ENCODE measurements at regions not wholly inside any gene's neighbourhood (a gene's known extent, or its start where the extent isn't known, plus 50 kb on each side); places are given as distances from the start of the nearest gene placed in this dataset.

DNA sequence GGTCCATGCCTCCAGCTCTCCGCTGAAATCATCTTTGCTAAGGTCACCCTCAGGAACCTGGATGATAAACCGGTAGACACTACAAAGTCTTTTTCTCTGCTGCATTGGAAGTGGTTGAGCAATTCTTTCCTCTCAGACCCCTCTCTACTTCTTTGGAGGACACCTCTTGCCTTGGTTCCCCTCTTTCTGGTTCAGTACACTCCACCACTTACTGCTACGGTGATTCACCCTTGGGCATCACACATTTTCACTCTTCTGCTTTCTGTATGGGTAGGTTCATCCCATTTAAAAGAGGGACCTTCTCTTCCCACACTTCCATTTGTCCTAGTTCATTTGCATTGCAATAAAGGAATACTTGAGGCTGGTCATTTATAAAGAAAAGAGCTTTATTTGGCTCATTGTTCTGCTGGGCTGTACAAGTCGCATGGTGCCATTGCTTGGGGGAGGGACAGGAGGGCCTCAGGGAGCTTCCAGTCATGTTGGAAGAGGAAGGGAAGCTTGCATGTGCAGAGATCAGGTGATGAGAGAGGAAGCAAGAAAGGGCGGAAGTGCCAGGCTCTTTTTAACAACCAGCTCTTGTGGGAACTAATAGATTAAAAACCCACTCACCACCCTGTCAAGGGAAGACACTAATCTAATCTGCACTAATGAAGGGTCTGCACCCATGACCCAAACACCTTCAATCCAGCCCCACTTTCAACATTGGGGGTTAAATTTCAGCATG, 149.7 kb upstream of the TMEM170B start:
- WGBS: 97% methylated on average over 5 of the region's 5 CpGs
- Histone ChIP-seq H3K27me3 (ENCODE audit: control insufficient read depth in 2 of 2, insufficient read depth in 1 of 2, low read length in 1 of 2) (no peaks in the 10 kb centered on the region), H3K27ac (ENCODE audit: low read depth in 1 of 2, low read length in 1 of 2) (no peak overlapping the region), H3K4me1 (ENCODE audit: control insufficient read depth in 2 of 2, insufficient read depth in 2 of 2, low read length in 2 of 2) (peaks cover 0 to 3% of the 10 kb centered on the region in 2 donors), H3K9me3 (ENCODE audit: control insufficient read depth in 2 of 2, insufficient read depth in 1 of 2, low read length in 1 of 2) (no peaks in the 10 kb centered on the region), H3K36me3 (ENCODE audit: control insufficient read depth in 2 of 2, insufficient read depth in 2 of 2, low read length in 1 of 2) (no peaks in the 10 kb centered on the region), H3K4me3 (ENCODE audit: low read length in 2 of 2) (no peak overlapping the region)
- no peak for DNase-seq (ENCODE audit: low read depth in 6 of 9, low spot score in 9 of 9)

GRCh38 chr6:11386726-11387125, 150.8 kb upstream of the TMEM170B start:
- Histone ChIP-seq H3K27me3 (ENCODE audit: control insufficient read depth in 2 of 2, insufficient read depth in 1 of 2, low read length in 1 of 2) (no peaks in the 10 kb centered on the region), H3K4me3 (ENCODE audit: low read length in 2 of 2) (no peak overlapping the region), H3K9me3 (ENCODE audit: control insufficient read depth in 2 of 2, insufficient read depth in 1 of 2, low read length in 1 of 2) (no peaks in the 10 kb centered on the region), H3K4me1 (ENCODE audit: control insufficient read depth in 2 of 2, insufficient read depth in 2 of 2, low read length in 2 of 2) (peaks cover 0 to 13% of the 10 kb centered on the region in 2 donors), H3K27ac (ENCODE audit: low read depth in 1 of 2, low read length in 1 of 2) (no peak overlapping the region), H3K36me3 (ENCODE audit: control insufficient read depth in 2 of 2, insufficient read depth in 2 of 2, low read length in 1 of 2) (no peaks in the 10 kb centered on the region)
- WGBS: 91% methylated on average over 2 of the region's 2 CpGs
- DNase-seq (ENCODE audit: low read depth in 6 of 9, low spot score in 9 of 9): no peak

DNA sequence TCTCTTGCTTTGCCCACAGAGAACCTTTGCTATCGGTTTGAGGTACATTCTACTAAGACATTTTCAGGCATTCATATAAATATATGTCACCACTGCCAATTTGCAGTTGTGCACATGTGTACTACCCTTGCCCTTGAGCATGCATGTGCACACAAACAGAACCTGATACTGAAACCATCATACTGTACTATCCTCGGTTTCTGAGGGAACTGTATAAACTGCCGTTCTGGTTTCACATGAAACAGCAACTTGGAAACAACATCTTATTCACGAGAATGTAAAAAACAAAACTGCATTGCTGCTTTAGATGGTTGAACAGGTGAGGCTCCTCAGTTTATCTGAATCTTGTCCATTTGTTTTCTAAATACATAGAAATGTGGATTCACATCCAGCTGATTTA, 151.2 kb upstream of the TMEM170B start:
- 92% methylated on average over 4 of the region's 4 CpGs for WGBS
- peaks cover 0 to 16% of the 10 kb centered on the region in 2 donors for H3K4me1 ChIP-seq (ENCODE audit: control insufficient read depth in 2 of 2, insufficient read depth in 2 of 2, low read length in 2 of 2)
- H3K9me3 ChIP-seq (ENCODE audit: control insufficient read depth in 2 of 2, insufficient read depth in 1 of 2, low read length in 1 of 2): no peaks in the 10 kb centered on the region
- no peaks in the 10 kb centered on the region for H3K27me3 ChIP-seq (ENCODE audit: control insufficient read depth in 2 of 2, insufficient read depth in 1 of 2, low read length in 1 of 2)
- no peak overlapping the region for H3K4me3 ChIP-seq (ENCODE audit: low read length in 2 of 2)
- H3K27ac ChIP-seq (ENCODE audit: low read depth in 1 of 2, low read length in 1 of 2): no peak overlapping the region
- H3K36me3 ChIP-seq (ENCODE audit: control insufficient read depth in 2 of 2, insufficient read depth in 2 of 2, low read length in 1 of 2): no peaks in the 10 kb centered on the region
- DNase-seq (ENCODE audit: low read depth in 6 of 9, low spot score in 9 of 9): peak in 1 of 9 donors; percentile 19

GRCh38 chr6:11384531-11385309, 152.3 kb upstream of the NEDD9 start:
- peaks cover 9 to 26% of the 10 kb centered on the region in 2 donors for H3K4me1 ChIP-seq (ENCODE audit: control insufficient read depth in 2 of 2, insufficient read depth in 2 of 2, low read length in 2 of 2)
- 90% methylated on average over 7 of the region's 7 CpGs for WGBS
- DNase-seq (ENCODE audit: low read depth in 6 of 9, low spot score in 9 of 9): no peak

GRCh38 chr6:11381801-11382513, 149.5 kb upstream of the NEDD9 start:
- H3K9me3 ChIP-seq (ENCODE audit: control insufficient read depth in 2 of 2, insufficient read depth in 1 of 2, low read length in 1 of 2): no peaks in the 10 kb centered on the region
- peak overlapping the region; percentile 88 to 98 for H3K27ac ChIP-seq (ENCODE audit: low read depth in 1 of 2, low read length in 1 of 2)
- peaks cover 4 to 9% of the 10 kb centered on the region in 2 donors for H3K36me3 ChIP-seq (ENCODE audit: control insufficient read depth in 2 of 2, insufficient read depth in 2 of 2, low read length in 1 of 2)
- H3K27me3 ChIP-seq (ENCODE audit: control insufficient read depth in 2 of 2, insufficient read depth in 1 of 2, low read length in 1 of 2): no peaks in the 10 kb centered on the region
- peak overlapping the region; percentile 48 to 57 for H3K4me3 ChIP-seq (ENCODE audit: low read length in 2 of 2)
- WGBS: 6% methylated on average over 13 of the region's 13 CpGs
- peaks cover 9 to 26% of the 10 kb centered on the region in 2 donors for H3K4me1 ChIP-seq (ENCODE audit: control insufficient read depth in 2 of 2, insufficient read depth in 2 of 2, low read length in 2 of 2)
- peak; percentile 63 to 93 (median 78) for DNase-seq (ENCODE audit: low read depth in 6 of 9, low spot score in 9 of 9)

More at GRCh38 chr6:11384531-11385309, 152.3 kb upstream of the NEDD9 start:
- Histone ChIP-seq H3K9me3 (ENCODE audit: control insufficient read depth in 2 of 2, insufficient read depth in 1 of 2, low read length in 1 of 2) (no peaks in the 10 kb centered on the region), H3K36me3 (ENCODE audit: control insufficient read depth in 2 of 2, insufficient read depth in 2 of 2, low read length in 1 of 2) (peaks cover 0 to 5% of the 10 kb centered on the region in 2 donors), H3K4me3 (ENCODE audit: low read length in 2 of 2) (no peak overlapping the region), H3K27ac (ENCODE audit: low read depth in 1 of 2, low read length in 1 of 2) (no peak overlapping the region), H3K27me3 (ENCODE audit: control insufficient read depth in 2 of 2, insufficient read depth in 1 of 2, low read length in 1 of 2) (no peaks in the 10 kb centered on the region)

GRCh38 chr6:11380969-11381744, 148.7 kb upstream of the NEDD9 start:
- Histone ChIP-seq H3K36me3 (ENCODE audit: control insufficient read depth in 2 of 2, insufficient read depth in 2 of 2, low read length in 1 of 2) (peaks cover 4 to 9% of the 10 kb centered on the region in 2 donors), H3K4me1 (ENCODE audit: control insufficient read depth in 2 of 2, insufficient read depth in 2 of 2, low read length in 2 of 2) (peaks cover 9 to 26% of the 10 kb centered on the region in 2 donors), H3K4me3 (ENCODE audit: low read length in 2 of 2) (peak overlapping the region; percentile 48 to 57), H3K27me3 (ENCODE audit: control insufficient read depth in 2 of 2, insufficient read depth in 1 of 2, low read length in 1 of 2) (no peaks in the 10 kb centered on the region), H3K27ac (ENCODE audit: low read depth in 1 of 2, low read length in 1 of 2) (peak overlapping the region; percentile 88 to 98), H3K9me3 (ENCODE audit: control insufficient read depth in 2 of 2, insufficient read depth in 1 of 2, low read length in 1 of 2) (no peaks in the 10 kb centered on the region)
- WGBS: 91% methylated on average over 12 of the region's 12 CpGs
- peak in 1 of 9 donors; percentile 18 for DNase-seq (ENCODE audit: low read depth in 6 of 9, low spot score in 9 of 9)

- no peak for DNase-seq (ENCODE audit: low read depth in 6 of 9, low spot score in 9 of 9)
- WGBS: 81% methylated on average over 7 of the region's 7 CpGs
- Histone ChIP-seq H3K4me3 (ENCODE audit: low read length in 2 of 2) (no peak overlapping the region), H3K36me3 (ENCODE audit: control insufficient read depth in 2 of 2, insufficient read depth in 2 of 2, low read length in 1 of 2) (peaks cover 4 to 9% of the 10 kb centered on the region in 2 donors), H3K4me1 (ENCODE audit: control insufficient read depth in 2 of 2, insufficient read depth in 2 of 2, low read length in 2 of 2) (peaks cover 9 to 26% of the 10 kb centered on the region in 2 donors), H3K27ac (ENCODE audit: low read depth in 1 of 2, low read length in 1 of 2) (peak overlapping the region in 1 of 2 donors; percentile 8), H3K27me3 (ENCODE audit: control insufficient read depth in 2 of 2, insufficient read depth in 1 of 2, low read length in 1 of 2) (no peaks in the 10 kb centered on the region), H3K9me3 (ENCODE audit: control insufficient read depth in 2 of 2, insufficient read depth in 1 of 2, low read length in 1 of 2) (no peaks in the 10 kb centered on the region)
These were observed 148.1 kb upstream of the NEDD9 start for GRCh38 chr6:11380549-11380948.

- Histone ChIP-seq H3K4me3 (ENCODE audit: low read length in 2 of 2) (no peak overlapping the region), H3K4me1 (ENCODE audit: control insufficient read depth in 2 of 2, insufficient read depth in 2 of 2, low read length in 2 of 2) (peaks cover 9 to 26% of the 10 kb centered on the region in 2 donors), H3K27ac (ENCODE audit: low read depth in 1 of 2, low read length in 1 of 2) (no peak overlapping the region), H3K36me3 (ENCODE audit: control insufficient read depth in 2 of 2, insufficient read depth in 2 of 2, low read length in 1 of 2) (peaks cover 4 to 9% of the 10 kb centered on the region in 2 donors), H3K9me3 (ENCODE audit: control insufficient read depth in 2 of 2, insufficient read depth in 1 of 2, low read length in 1 of 2) (no peaks in the 10 kb centered on the region), H3K27me3 (ENCODE audit: control insufficient read depth in 2 of 2, insufficient read depth in 1 of 2, low read length in 1 of 2) (no peaks in the 10 kb centered on the region)
- WGBS: 98% methylated on average over 4 of the region's 4 CpGs
- no peak for DNase-seq (ENCODE audit: low read depth in 6 of 9, low spot score in 9 of 9)
These were observed 147.3 kb upstream of the NEDD9 start for GRCh38 chr6:11379805-11380204.

Measured in thymus (tissue), 11 donors.